SK-N-SH (cell line): ENCODE measurements at regions not wholly inside any gene's neighbourhood (a gene's known extent, or its start where the extent isn't known, plus 50 kb on each side); places are given as distances from the start of the nearest gene placed in this dataset.

Experiments
- CTCF ChIP-seq: fragments of 200-600 bp; sonication (generic); IDR thresholded peaks from 2 replicates; pipeline ENCODE4 v1.6.1; 2017; ENCODE audit warnings: antibody characterized with exemption, mild to moderate bottlenecking, moderate library complexity
- IRF3 ChIP-seq: fragments of 150-350 bp; IDR thresholded peaks from 2 replicates; pipeline ENCODE4 v1.6.1; 2016; ENCODE audit warnings: mild to moderate bottlenecking, low read depth, low read length
- RAD21 ChIP-seq: IDR thresholded peaks from 2 replicates; pipeline ENCODE4 v1.6.1; 2012; ENCODE audit warnings: mild to moderate bottlenecking, low read length
- RCOR1 ChIP-seq: fragments of 150-350 bp; IDR thresholded peaks from 2 replicates; pipeline ENCODE4 v1.6.1; 2017; ENCODE audit warnings: antibody characterized with exemption, low read length
- TAF1 ChIP-seq: IDR thresholded peaks from 2 replicates; pipeline ENCODE4 v1.6.1; 2012; ENCODE audit warnings: low read depth, mild to moderate bottlenecking, low read length, moderate library complexity, borderline replicate concordance
- TEAD4 ChIP-seq: IDR thresholded peaks from 2 replicates; pipeline ENCODE4 v1.4.0; 2012; ENCODE audit warnings: mild to moderate bottlenecking, borderline replicate concordance; ENCODE audit not compliant: insufficient read depth
- ZBTB33 ChIP-seq: IDR thresholded peaks from 2 replicates; pipeline ENCODE4 v1.4.0; 2012; ENCODE audit warnings: low read depth, borderline replicate concordance

GRCh38 chr3:124469555-124469954 lies 260.7 kb upstream of the UMPS start:
- TF ChIP-seq CTCF (no peak), TEAD4 (no peak), RCOR1 (no peak), RAD21 (no peak), IRF3 (no peak), TAF1 (no peak), ZBTB33 (no peak)
